HL-60 (cell line): ENCODE measurements at regions not wholly inside any gene's neighbourhood (a gene's known extent, or its start where the extent isn't known, plus 50 kb on each side); places are given as distances from the start of the nearest gene placed in this dataset.

ENCODE experiments used
- POLR2AphosphoS5 ChIP-seq: IDR thresholded peaks from 2 replicates; pipeline ENCODE4 v1.6.1; 2012; ENCODE audit warnings: low read depth
- SPI1 ChIP-seq: IDR thresholded peaks from 2 replicates; pipeline ENCODE4 v1.6.1; 2012; ENCODE audit warnings: low read depth, mild to moderate bottlenecking, borderline replicate concordance
- TF ChIP-seq, protein P1 (sequence below): IDR thresholded peaks from one replicate; pipeline ENCODE4 v1.5.1; 2011; ENCODE audit warnings: low read length, control low read depth, inconsistent platforms; ENCODE audit not compliant: insufficient read depth
- TF ChIP-seq, protein P2 (sequence below): IDR thresholded peaks from 2 replicates; pipeline ENCODE4 v1.6.1; 2012; ENCODE audit warnings: low read depth; ENCODE audit not compliant: insufficient replicate concordance

DNA sequence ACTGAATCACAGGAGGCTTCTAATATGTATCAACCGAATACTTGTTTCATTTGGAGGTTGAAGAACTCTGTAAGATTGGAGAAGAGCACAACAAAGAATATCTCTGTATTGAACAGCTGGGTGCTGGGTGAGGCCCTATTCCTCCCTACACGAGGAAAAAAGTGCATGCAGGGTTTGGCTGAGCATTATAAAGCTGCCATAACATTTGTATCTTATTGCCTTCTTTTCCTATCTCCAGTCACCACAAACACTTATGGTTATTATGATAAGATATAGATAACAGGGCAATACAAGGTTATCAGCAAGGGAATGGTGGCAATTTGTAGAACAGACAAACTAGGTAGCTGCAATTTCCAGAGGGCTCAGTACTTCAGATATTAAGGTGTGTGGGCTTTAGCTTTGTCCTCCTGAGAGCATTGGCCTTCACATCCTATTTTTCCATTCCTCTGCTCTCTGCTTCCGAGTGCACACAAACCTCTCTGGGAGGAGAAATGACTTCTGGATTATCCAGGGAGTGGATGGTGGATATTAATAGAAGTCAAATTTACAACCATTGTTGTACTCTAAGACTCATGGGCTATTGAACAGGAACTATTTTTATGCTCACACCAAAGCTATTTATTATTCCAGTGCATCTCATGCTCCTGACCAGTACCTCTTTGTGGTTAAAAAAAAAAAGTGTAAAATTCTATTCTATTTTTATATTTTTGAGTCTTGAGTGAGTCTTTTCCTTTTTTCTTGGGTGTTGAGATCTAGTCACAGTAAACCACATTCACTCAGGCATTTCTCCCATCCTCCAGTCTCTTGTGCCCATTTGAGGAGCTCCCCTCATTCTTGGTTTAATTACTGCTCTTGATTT is 248.4 kb downstream of the ETAA1 start:
- TF ChIP-seq POLR2AphosphoS5 (no peak), SPI1 (no peak)
- TF ChIP-seq, protein P1, sequence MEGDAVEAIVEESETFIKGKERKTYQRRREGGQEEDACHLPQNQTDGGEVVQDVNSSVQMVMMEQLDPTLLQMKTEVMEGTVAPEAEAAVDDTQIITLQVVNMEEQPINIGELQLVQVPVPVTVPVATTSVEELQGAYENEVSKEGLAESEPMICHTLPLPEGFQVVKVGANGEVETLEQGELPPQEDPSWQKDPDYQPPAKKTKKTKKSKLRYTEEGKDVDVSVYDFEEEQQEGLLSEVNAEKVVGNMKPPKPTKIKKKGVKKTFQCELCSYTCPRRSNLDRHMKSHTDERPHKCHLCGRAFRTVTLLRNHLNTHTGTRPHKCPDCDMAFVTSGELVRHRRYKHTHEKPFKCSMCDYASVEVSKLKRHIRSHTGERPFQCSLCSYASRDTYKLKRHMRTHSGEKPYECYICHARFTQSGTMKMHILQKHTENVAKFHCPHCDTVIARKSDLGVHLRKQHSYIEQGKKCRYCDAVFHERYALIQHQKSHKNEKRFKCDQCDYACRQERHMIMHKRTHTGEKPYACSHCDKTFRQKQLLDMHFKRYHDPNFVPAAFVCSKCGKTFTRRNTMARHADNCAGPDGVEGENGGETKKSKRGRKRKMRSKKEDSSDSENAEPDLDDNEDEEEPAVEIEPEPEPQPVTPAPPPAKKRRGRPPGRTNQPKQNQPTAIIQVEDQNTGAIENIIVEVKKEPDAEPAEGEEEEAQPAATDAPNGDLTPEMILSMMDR = no peak
- TF ChIP-seq, protein P2, sequence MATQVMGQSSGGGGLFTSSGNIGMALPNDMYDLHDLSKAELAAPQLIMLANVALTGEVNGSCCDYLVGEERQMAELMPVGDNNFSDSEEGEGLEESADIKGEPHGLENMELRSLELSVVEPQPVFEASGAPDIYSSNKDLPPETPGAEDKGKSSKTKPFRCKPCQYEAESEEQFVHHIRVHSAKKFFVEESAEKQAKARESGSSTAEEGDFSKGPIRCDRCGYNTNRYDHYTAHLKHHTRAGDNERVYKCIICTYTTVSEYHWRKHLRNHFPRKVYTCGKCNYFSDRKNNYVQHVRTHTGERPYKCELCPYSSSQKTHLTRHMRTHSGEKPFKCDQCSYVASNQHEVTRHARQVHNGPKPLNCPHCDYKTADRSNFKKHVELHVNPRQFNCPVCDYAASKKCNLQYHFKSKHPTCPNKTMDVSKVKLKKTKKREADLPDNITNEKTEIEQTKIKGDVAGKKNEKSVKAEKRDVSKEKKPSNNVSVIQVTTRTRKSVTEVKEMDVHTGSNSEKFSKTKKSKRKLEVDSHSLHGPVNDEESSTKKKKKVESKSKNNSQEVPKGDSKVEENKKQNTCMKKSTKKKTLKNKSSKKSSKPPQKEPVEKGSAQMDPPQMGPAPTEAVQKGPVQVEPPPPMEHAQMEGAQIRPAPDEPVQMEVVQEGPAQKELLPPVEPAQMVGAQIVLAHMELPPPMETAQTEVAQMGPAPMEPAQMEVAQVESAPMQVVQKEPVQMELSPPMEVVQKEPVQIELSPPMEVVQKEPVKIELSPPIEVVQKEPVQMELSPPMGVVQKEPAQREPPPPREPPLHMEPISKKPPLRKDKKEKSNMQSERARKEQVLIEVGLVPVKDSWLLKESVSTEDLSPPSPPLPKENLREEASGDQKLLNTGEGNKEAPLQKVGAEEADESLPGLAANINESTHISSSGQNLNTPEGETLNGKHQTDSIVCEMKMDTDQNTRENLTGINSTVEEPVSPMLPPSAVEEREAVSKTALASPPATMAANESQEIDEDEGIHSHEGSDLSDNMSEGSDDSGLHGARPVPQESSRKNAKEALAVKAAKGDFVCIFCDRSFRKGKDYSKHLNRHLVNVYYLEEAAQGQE = no peak
